Ramos (cell line): ENCODE measurements at regions not wholly inside any gene's neighbourhood (a gene's known extent, or its start where the extent isn't known, plus 50 kb on each side); places are given as distances from the start of the nearest gene placed in this dataset.

ENCODE experiments used
- in situ Hi-C: fragments of 300-500 bp; cut with MboI; formaldehyde crosslinking; loops from one replicate; pipeline ENCODE4 v1.14.3; 2022; ENCODE audit warnings: low sequenced_read_pairs; ENCODE audit not compliant: unreplicated experiment

DNA sequence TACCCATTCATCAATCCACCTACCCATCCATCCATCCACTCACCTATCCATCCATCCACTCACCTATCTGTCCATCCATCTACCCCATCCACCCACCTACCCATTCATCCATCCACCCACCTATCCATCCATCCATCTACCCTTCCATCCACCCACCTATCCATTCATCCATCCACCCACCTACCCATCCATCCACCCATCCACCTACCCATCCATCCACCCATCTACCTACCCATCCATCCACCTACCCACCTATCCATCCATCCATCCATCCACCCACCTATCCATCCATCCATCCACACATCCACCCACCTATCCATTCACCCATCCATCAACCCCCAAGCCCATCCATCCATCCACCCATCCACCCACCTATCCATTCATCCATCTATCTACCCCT lies 267.1 kb downstream of the MRTFB start:
- in situ Hi-C loops, result no loop called here

DNA sequence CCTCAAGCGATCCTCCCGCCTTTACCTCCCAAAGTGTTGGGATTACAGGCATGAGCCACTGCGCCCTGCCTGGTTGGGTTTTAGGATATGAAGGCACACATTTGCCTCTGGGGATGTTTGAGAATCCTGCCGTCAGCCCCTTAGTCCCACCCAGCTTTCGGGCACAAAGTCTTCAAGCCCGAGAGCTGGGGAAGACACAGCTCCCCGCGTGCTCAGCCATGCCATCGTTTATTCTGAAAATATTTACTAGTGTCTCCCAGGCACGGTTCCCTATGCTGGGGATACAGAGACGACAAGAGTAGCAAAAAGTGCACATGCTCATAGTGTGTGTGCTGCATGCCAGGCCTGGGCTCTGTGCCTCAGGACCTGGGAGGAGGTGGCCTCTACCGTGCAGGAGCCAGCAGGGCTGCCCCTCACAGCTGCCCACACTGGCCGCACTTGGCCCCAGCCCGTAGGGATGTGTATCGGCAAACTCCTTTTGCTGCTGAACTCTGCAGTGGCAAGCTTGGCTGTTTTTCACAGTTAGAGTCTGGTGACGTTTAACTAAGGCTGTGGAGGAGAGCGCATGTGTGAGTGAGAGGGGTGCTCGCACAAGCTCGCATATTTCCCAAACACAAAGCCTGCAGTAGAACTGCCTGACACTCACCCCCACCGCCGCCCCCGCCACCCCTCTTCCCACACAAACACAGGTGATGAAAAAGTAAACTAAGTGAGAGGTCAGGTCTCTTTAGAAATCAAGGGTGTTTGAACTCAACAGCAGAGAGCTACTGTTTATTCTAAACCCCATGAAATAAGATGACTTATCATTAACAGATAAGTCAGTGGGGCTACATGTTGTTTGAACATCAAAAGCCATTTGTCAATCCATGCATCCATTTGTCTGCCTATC lies 266.4 kb downstream of the MRTFB start:
- in situ Hi-C loops, result no loop called here

DNA sequence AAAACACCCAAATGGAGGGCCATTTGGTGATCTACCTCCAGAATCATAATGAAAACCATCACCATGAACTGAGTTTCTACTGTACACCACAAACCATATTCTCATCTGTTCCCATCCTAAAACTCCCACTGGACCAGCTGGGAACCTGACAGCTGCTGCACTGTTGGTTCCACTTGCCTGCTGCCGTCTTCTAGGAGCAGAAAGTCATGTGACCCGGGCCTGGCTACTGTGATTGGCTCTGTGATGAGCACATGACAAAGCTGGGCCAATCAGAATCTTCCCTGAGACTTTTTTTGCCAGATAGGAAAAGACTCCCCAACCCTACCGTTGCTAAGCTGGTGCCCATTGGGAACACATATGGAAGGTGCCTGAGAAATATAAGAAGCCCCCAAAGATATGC lies 264.2 kb downstream of the MRTFB start:
- in situ Hi-C loops, result no loop called here

DNA sequence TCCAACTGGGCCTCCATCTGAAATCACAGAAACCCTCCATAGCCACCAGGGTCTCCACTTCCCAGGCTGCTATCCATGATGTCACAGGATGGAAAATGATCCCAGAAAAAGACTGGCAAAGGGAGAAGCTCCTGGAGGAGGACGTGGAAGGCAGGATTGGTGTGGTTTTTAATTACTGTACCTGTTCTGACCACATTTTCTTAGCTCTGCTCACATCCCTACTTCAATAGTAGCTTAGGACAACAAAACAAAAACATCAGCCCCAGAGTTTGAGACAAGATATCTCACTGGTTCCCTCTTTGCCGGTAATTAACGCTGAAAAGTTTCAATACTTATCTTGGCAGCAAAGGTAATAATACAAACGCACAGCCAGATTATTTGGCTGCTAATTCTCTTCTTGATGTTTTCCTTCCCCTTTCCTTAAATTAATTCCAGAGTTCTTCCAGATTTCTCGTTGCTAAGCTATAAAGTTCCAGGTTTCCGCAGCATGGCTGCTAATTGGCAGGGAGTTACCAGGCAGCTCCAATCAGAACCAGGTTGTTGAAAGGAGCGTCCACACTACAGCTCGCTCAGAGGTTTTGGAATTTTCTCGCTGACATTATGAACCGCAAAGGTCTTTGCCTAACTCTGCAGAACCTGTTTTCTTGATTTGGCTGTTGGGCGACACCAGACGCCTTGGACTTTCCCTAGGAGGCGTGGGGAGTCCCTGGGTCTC lies 263.4 kb downstream of the MRTFB start:
- in situ Hi-C loops, result no loop called here

DNA sequence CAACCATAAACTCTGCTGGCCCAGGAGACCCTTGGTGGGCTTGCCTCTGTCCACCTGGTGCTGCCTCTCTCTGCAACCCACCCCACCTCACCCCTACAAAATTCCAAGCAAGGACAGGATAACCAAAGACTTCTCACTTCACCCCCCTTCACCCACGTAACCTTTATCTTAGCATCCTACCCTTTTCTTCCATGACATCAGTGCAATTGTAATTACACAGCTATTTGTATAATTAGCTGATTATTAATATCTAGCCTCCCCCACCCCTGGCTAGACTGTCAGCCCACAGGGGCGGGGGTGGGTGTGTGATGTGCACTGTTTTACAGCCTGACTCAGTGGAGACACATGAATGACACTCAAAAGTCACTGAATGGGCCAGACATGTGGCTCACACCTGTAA lies 262.2 kb downstream of the MRTFB start:
- in situ Hi-C loops, result no loop called here

DNA sequence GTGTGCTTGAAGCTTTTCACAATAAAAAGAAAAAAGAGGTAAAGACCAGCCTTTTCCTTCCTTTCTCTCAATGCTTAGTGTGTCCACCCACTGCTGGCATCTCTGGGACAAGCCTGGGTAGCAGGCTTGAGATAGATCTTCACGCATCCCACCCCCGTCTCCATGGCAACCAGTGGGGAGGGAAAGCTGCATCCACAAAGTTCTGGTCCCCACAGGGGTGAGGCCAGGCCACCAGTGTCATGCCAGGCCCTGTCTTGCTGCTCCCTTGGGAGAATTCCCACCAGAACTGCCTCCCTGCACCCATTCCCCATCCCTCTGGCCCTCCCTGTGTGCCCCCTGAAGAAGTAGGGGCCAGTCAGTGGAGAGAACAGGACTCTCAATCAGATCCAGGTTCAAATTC lies 259.9 kb downstream of the MRTFB start:
- in situ Hi-C loops, result no loop called here

DNA sequence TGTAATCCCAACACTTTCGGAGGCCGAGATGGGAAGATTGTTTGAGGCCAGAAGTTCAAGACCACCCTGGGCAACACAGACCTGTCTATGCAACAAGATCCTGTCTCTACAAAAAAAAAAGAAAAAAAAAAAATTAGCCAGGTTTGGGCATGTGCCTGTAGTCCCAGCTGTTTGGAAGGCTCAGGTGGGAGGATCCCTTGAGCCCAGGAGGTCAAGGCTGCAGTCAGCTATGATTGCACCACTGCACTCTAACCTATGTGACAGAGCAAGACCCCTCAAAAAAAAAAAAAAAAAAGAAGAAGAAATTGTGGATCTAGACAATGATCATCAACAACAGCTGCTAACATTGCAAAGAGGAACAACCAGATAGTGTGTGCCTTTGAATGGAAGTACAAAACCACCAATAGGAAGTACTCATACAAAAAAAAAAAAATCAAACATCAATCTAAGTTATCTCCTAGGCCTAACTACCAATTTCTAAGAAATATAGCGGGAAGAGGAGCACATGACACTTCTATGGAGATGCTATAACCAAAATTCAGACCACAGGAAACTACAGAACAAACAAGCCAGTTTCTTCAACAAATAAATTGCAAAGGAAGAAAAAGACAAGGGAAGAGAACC lies 258.7 kb downstream of the MRTFB start:
- in situ Hi-C loops, result no loop called here

DNA sequence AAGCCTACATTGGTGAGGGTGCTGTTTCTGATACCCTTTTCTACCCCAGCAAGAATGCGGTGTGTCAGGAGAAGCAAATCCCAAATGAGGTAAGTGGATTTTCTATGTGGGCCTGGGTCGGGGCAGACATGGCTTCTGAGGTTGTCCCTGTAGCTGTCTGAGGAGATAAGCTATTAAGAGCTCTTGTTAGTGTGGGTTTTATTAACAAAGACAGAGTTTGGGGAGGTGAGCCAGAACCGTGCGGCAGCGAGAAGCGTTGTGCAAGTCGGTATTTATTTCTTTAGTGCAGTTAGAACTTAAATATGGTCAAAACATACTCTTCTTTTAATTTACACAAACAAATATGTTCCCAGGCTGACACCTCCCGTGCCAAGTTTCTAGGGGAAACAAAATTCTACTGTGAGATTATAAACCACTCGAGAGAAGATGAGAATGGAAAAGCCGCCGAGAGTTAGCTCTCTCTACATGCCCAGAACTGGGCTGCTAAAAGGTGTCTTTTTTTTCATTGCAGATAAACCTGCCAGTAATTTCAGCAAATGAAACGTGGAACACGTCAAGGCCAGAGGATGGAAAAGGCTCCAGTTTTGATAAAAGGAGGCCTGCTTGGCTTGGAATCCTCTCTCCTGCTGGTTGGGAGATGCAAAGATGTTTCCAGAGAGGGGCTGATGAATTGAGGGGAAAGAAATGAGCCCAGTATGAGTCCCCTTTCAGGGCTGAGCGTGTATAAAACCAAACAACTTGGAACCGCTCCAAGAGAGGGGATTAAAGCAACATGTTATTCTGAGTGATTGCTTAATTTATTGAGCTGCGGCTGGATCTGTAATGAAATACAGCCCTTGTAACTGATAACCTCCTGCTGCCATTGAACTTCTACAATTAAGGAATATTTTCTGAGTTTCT lies 254.6 kb downstream of the MRTFB start:
- in situ Hi-C loops, result no loop called here

DNA sequence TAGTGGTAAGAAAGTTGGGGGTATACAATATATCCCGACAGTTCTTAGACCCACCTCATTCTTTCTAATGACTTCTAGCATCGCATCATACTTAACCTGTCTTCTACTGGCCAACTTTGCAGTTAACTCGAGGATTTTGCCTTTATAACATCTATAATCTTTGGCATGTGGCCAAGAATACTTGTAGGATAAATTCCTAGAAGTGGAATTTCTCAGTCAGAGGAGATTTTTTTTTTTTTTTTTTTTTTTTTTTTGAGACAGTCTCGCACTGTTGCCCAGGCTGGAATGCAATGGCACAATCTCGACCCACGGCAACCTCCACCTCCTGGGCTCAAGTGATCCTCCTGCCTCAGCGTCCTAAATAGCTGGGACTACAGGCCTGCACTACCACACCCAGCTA lies 253.5 kb downstream of the MRTFB start:
- in situ Hi-C loops, result no loop called here

DNA sequence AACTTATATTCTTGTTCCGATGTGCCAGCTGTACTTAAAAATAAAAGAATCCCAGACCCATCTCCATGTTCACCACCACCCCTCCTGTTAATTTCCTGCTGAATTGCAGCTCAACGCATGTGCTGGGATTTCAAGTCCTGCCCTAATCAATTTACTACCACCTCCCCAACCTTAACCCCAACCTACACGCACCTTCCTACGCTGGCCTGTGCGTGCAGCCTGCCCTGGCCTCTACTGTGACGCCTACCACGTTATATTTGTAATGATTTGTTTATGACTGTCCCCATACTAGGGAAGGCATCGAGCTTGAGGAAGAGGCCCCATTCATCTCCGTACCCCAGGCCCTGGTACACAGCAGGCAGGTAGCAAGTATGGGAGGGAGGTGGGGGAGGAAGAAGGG lies 251.1 kb downstream of the MRTFB start:
- in situ Hi-C loops, result no loop called here

DNA sequence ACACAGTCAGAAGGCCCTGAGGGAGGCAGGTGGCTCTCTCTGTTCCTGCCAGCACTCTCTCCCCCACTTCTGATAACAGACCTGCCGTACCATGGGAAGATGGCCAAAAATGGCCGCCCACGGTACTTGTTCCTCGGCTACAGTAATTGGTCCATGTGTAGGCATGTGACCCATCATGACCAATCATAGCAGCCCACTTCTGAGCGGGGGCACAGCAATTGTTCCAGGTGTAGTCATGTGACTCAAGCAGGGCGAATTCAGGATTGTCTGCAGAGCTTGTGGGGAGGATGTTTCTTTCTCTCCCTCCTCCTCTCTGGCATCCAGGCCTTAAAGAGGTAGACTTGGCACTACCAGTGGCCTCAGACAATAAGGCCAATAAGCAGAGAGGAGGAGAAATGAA lies 250.4 kb downstream of the MRTFB start:
- in situ Hi-C loops, result no loop called here

DNA sequence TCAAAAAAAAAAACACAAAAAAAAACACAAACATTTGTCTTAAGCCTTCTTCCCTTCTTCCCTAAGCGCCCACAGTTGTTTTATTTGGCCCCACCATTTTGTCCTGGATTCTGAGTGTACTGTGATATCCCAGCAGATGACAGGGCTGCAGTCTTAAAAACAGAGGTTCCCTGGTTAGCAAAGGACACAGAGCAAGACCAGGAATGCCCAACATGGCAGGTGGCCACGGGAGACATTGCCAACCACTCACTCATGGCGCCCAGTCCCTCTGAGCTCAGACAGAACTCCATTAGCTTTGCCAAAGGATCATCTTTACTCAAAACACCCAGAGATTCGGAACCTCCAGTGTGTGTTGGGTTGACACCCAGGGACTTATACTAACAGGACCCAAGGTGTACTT lies 249.3 kb downstream of the MRTFB start:
- in situ Hi-C loops, result no loop called here
